GM21526 (cell line): ENCODE measurements at regions not wholly inside any gene's neighbourhood (a gene's known extent, or its start where the extent isn't known, plus 50 kb on each side); places are given as distances from the start of the nearest gene placed in this dataset.
"Not testable (repeated sequence)": the region's sequence is repeated elsewhere in the genome, so short reads cannot be mapped to it uniquely, and the experiment has no call there.

Source experiments
- ATAC-seq: cut with Tn5 transposase; IDR thresholded peaks from one replicate; pipeline ENCODE4 v1.9.1; 2021; ENCODE audit warnings: moderate library complexity; ENCODE audit not compliant: unreplicated experiment, low FRiP score

DNA sequence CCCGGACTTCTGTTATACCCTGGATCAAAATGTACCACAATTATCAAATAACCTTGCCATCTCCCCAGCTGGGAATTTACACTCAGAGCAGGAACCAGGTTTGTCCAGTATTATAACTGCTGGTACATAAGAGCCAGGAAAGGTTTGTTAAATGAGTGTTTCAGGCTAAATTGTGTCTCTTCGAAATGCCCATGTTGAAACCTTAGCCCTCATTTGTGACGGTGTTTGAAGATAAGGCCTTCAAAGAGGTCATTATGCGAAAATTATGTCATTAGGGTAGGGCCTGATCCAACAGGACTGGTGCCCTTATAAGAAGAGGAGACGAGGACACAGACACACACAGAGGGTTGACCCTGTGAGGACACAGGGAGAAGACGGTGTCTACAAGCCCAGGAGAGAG is 73.5 kb upstream of the DHRSX start:
- ATAC-seq, result no peak

DNA sequence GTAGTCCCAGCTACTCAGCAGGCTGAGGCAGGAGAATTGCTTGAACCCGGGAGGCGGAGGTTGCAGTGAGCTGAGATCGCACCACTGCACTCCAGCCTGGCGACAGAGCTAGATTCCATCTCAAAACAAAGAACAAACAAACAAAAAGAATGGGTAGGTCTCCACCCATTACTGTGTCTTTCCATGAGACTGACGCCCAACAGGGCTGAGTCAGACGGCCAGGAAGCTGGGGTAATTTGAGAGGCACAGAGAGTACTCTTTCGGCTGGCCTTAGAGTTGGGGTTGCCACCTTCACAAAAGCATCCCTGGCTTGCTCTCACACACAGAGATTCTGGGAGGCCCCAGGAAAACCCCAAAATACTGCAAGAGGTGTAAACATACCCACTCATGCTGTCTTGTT is 72.0 kb upstream of the DHRSX start:
- ATAC-seq, result no peak

DNA sequence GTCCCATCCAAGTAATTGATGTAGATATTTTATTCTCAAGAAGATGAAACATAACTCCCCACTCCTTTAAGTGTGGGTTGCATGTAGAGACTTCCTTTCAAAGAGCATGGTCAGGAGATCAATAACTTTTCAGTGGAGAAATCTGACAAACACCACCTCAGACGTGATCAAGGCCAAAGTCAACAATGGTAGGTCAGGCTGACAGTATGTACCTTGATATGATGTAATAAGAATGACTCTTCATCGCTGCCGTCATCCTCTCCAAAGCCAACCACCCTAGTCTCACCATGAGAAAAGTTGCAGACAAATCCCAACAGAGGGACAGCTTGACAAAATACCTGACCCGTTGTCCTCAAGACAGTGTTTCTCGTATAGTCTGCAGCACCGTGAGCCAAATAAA is 67.3 kb upstream of the DHRSX start:
- ATAC-seq, result no peak

DNA sequence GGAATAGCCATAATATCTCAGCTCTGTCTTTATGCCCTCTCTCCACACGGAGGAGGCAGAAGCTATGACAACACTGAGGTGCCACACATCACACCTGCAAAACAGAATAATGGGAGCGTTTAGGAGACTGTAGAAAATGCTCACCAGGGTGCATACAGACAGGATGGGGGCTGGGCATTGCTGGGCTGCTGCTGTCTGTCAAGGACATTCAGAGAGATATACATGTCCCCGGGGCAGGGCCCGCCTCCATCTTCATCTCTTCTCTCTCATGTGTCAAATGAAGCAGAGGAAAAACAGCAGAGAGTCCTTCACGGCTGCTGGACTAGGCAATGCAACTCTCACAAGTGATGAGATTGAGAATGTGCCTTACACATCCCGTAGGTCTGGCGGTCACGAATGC is 65.3 kb upstream of the DHRSX start:
- no peak for ATAC-seq

DNA sequence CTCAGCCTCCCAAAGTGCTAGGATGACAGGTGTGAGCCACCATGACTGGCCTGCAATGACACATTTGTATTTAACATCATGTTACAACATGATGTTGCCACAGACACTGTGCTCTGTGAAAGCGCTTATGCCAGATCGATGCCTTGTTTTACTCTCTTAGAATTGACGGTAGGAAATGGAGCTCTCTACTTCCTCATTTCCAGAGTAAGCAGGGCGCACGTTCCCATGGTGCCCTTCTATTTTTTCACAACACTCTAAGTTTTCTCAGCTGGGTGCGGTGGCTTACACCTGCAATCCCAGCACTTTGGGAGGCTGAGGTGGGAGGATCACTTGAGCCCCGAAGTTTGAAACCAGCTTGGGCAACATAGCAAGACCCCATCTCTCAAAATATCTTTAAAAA is 60.7 kb upstream of the DHRSX start:
- no peak for ATAC-seq

DNA sequence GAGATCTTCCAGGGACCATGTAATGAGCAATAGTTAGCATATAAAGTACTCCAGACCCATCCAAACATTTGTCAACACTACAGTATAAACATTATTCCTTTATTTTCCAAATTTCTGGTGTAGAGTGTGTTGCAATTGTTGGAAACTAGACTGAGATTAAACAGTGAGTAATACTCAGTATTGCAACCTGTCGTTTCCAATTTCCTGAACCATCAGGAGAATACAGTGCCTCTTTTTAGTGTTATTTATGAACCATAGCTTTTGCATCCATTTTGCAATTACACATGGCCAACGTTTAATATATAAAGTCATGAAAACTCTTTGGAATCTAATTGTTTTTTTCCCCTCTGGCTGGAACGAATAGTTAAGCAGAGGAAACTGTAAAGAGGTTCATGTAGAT is 58.3 kb upstream of the DHRSX start:
- no peak for ATAC-seq

DNA sequence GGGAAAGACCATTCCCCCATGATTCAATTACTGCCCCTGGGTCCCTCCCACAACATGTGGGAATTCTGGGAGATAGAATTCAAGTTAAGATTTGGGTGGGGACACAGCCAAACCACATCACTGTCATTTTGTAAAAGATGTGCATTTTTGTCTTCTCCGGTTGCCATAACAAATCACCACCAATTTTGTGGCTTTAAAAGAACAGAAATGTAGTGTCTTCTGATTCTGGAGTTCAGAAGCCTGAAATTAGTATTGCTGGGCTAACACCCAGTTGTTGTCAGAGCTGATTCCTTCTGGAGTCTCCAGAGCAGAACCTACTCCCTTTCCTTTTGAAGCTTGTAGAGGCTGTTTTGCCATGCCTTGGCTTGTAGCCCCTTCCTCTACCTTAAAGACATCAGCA is 54.1 kb upstream of the DHRSX start:
- no peak for ATAC-seq

DNA sequence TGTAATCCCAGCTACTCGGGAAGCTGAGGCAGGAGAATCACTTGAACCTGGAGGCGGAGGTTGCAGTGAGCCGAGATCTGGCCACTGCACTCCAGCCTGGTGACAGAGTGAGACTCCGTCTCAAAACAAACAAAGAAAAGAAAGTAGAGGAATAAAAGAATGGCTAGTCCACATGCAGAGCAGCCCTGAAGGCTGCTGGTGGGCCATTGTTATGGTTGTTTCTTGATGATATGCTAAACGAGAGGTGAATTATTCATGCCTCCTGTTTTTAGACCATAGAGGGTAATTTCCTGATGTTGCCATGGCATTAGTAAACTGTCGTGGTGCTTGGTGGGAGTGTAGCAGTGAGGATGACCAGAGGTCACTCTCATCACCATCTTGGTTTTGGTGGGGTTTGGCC is 53.3 kb upstream of the DHRSX start:
- not testable (repeated sequence) for ATAC-seq

DNA sequence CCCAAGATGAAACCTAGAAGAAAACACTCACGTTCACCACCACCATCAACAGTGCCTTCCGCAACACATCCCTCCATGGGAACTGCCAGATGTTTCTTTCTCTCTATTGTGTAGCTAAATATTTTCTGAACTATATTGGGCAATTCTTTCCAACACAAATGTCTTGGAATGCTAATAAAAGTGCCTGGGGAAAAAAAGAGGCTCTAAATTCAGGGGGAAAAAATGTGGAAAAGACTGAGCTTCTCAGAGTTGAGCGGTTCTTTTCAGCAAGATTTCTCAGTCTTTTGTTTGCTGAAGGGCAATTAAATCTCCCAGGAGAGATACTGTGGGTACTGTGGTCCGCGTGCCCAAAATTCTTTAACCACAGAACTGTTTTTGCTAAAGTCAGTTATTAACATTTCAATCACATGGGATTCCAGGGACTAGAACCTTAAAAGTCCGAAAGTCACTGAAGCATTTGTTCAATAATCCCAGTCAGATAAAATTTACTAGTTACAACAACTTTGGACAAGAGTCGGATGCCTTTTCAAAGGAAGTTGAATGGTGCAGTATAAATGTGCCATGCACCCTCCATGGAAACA is 51.9 kb upstream of the DHRSX start:
- no peak for ATAC-seq

DNA sequence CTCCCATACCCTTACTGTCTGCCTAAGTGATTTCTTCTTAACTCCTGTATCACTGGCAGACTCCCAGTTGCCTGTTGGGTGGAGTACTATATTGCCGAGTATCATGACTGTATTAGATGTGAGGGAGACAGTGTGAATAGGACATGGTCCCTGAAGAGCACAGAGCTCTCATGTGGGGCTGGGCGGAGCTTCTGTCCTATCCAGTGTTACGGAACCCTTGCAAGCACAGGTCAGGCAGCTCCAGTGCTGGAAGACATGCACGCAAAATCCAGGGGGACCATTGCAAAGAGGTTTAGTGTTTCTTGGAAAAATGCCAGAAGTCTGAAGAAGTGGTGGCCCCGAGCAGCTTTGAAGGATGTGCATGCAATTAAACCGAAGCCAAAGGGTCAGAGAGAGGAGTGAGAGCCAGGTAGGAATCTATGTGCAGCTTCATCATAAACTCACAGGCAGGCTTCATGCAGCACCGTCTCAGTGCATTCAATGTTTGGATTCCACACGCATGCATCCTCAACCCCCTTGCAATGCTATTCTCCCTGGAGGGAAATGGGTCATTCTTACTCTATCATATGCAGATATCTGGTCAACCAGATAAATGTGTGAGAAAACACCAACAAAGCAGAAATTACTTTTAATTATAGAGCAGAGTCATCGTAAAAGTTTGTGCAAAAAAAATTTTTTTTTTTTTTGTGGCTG is 49.7 kb upstream of the DHRSX start:
- ATAC-seq, result no peak
